Keratinocyte (primary cell): ENCODE measurements at regions not wholly inside any gene's neighbourhood (a gene's known extent, or its start where the extent isn't known, plus 50 kb on each side); places are given as distances from the start of the nearest gene placed in this dataset.

ENCODE experiments used
- DNase-seq: peaks from one replicate; pipeline ENCODE4 v3.0.0-alpha.2; 2011; ENCODE audit warnings: low read depth, missing footprints, low spot score
- FAIRE-seq: peaks from 2 replicates; lab custom pipeline; 2011; peaks lifted over from hg19 to GRCh38; lab: Jason Lieb, UNC
- H2AFZ ChIP-seq: 2 replicates; pipeline ENCODE4 v1.6.0; 2012; ENCODE audit warnings: low read length, control low read depth, inconsistent platforms; ENCODE audit not compliant: control insufficient read depth
- H3K27ac ChIP-seq: 2 replicates; pipeline ENCODE4 v1.5.1; 2011; ENCODE audit warnings: low read length; ENCODE audit not compliant: control insufficient read depth, insufficient read depth
- H3K27me3 ChIP-seq: 3 replicates; pipeline ENCODE4 v1.6.0; 2011; ENCODE audit warnings: low read length; ENCODE audit not compliant: control insufficient read depth, insufficient read depth; ENCODE audit errors: extremely low read depth
- H3K36me3 ChIP-seq, 2 experiments: 2 replicates in 1 of 2; 3 replicates in 1 of 2; pipeline ENCODE4 v1.5.1; 2011; ENCODE audit warnings: low read length in 2 of 2, mild to moderate bottlenecking in 1 of 2; ENCODE audit not compliant: control insufficient read depth in 2 of 2, insufficient read depth in 2 of 2; ENCODE audit errors: extremely low read depth in 1 of 2
- H3K4me1 ChIP-seq: 3 replicates; pipeline ENCODE4 v1.5.1; 2011; ENCODE audit warnings: low read length; ENCODE audit not compliant: control insufficient read depth, insufficient read depth; ENCODE audit errors: extremely low read depth
- H3K4me2 ChIP-seq: 3 replicates; pipeline ENCODE4 v1.6.0; 2011; ENCODE audit warnings: low read depth, low read length; ENCODE audit not compliant: control insufficient read depth, insufficient read depth; ENCODE audit errors: extremely low read depth
- H3K4me3 ChIP-seq, 3 experiments: fragments of 200-600 bp in 1 of 3; sonication (generic) in 1 of 3; 2 replicates in 2 of 3; 3 replicates in 1 of 3; pipeline ENCODE4 v1.5.1; 2011 to 2016; ENCODE audit warnings: low read length in 3 of 3, mild to moderate bottlenecking in 3 of 3, control low read depth in 2 of 3, inconsistent platforms in 1 of 3, low read depth in 1 of 3, mixed read lengths in 1 of 3, mixed run types in 1 of 3, moderate library complexity in 1 of 3; ENCODE audit not compliant: control insufficient read depth in 2 of 3, insufficient read depth in 2 of 3; ENCODE audit errors: extremely low read depth in 1 of 3
- H3K79me2 ChIP-seq: 2 replicates; pipeline ENCODE4 v1.6.0; 2012; ENCODE audit warnings: low read length; ENCODE audit not compliant: control insufficient read depth, insufficient read depth
- H3K9ac ChIP-seq: 3 replicates; pipeline ENCODE4 v1.6.0; 2011; ENCODE audit warnings: low read length; ENCODE audit not compliant: control insufficient read depth, insufficient read depth; ENCODE audit errors: extremely low read depth
- H3K9me1 ChIP-seq: 3 replicates; pipeline ENCODE4 v1.6.0; 2011; ENCODE audit warnings: low read length; ENCODE audit not compliant: control insufficient read depth, insufficient read depth; ENCODE audit errors: extremely low read depth
- H3K9me3 ChIP-seq: 2 replicates; pipeline ENCODE4 v1.5.1; 2012; ENCODE audit warnings: low read depth, low read length; ENCODE audit not compliant: control insufficient read depth
- H4K20me1 ChIP-seq: 3 replicates; pipeline ENCODE4 v1.6.0; 2011; ENCODE audit warnings: low read length; ENCODE audit not compliant: control insufficient read depth, insufficient read depth; ENCODE audit errors: extremely low read depth
- CTCF ChIP-seq, 3 experiments: IDR thresholded peaks in 1 of 3; conservative IDR thresholded peaks in 1 of 3; optimal IDR thresholded peaks in 1 of 3; 2 replicates in 2 of 3; 3 replicates in 1 of 3; pipeline versions ENCODE3 to v1.5.1; 2011; ENCODE audit warnings: low read length in 3 of 3, mild to moderate bottlenecking in 3 of 3, moderate library complexity in 2 of 3, control low read depth in 1 of 3, inconsistent platforms in 1 of 3; ENCODE audit not compliant: insufficient read depth in 2 of 3; ENCODE audit errors: extremely low read depth in 1 of 3
- EZH2 ChIP-seq: IDR thresholded peaks from one replicate; pipeline ENCODE4 v1.6.1; 2012; ENCODE audit warnings: inconsistent platforms, mild to moderate bottlenecking, low read length, moderate library complexity
- dilution Hi-C: fragments of 300-500 bp; cut with MboI; formaldehyde crosslinking; loops from one replicate; pipeline ENCODE4 v1.7.0; 2020; ENCODE audit warnings: low sequenced_read_pairs; ENCODE audit not compliant: extremely low pct_ligation_motif_present

- Histone ChIP-seq H3K9me1 (no peaks in the 10 kb centered on the region), H3K36me3 (no peaks in the 10 kb centered on the region), H3K79me2 (no peaks in the 10 kb centered on the region), H4K20me1 (no peaks in the 10 kb centered on the region), H3K4me1 (no peaks in the 10 kb centered on the region), H3K27me3 (no peaks in the 10 kb centered on the region), H3K4me2 (no peak overlapping the region), H3K27ac (no peak overlapping the region), H3K9me3 (no peaks in the 10 kb centered on the region), H2AFZ (no peak overlapping the region), H3K9ac (no peak overlapping the region), H3K4me3 (no peak overlapping the region)
- dilution Hi-C loops: no loop called here
- no peak for TF ChIP-seq EZH2
- TF ChIP-seq CTCF (optimal IDR thresholded peaks at IDR 0.05 in 1 of 3, IDR thresholded peaks at IDR 0.05 in 1 of 3, conservative IDR thresholded peaks at IDR 0.05 in 1 of 3; ENCODE audit: extremely low read depth in 1 of 3, insufficient read depth in 2 of 3, low read length in 3 of 3): no peak
- FAIRE-seq (no peak), DNase-seq (no peak)
Observed at GRCh38 chr13:81283561-81283960, 942.6 kb upstream of the SPRY2 start.

GRCh38 chr13:81283062-81283461 lies 942.1 kb upstream of the SPRY2 start:
- no peak for FAIRE-seq
- dilution Hi-C loops: no loop called here
- no peak overlapping the region for H2AFZ ChIP-seq
- H3K79me2 ChIP-seq: no peaks in the 10 kb centered on the region
- no peak overlapping the region for H3K4me2 ChIP-seq
- no peak overlapping the region for H3K27ac ChIP-seq
- DNase-seq: no peak
- H4K20me1 ChIP-seq: no peaks in the 10 kb centered on the region
- no peaks in the 10 kb centered on the region for H3K9me1 ChIP-seq
- H3K4me3 ChIP-seq: no peak overlapping the region
- TF ChIP-seq CTCF (optimal IDR thresholded peaks at IDR 0.05 in 1 of 3, IDR thresholded peaks at IDR 0.05 in 1 of 3, conservative IDR thresholded peaks at IDR 0.05 in 1 of 3; ENCODE audit: extremely low read depth in 1 of 3, insufficient read depth in 2 of 3, low read length in 3 of 3) (no peak), EZH2 (no peak)
- H3K9me3 ChIP-seq: no peaks in the 10 kb centered on the region
- H3K27me3 ChIP-seq: no peaks in the 10 kb centered on the region
- H3K36me3 ChIP-seq: no peaks in the 10 kb centered on the region
- no peaks in the 10 kb centered on the region for H3K4me1 ChIP-seq
- no peak overlapping the region for H3K9ac ChIP-seq
